ENCODE measurements at regions not wholly inside any gene's neighbourhood (a gene's known extent, or its start where the extent isn't known, plus 50 kb on each side); places are given as distances from the start of the nearest gene placed in this dataset.

GRCh38 chr14:35474323-35474722 is 59.6 kb upstream of the INSM2 start:
- Histone ChIP-seq H3K36me3 (no peaks in the 10 kb centered on the region), H3K27me3 (no peaks in the 10 kb centered on the region), H3K4me3 (no peak overlapping the region), H3K4me1 (no peaks in the 10 kb centered on the region), H3K9me3 (no peaks in the 10 kb centered on the region), H3K27ac (no peak overlapping the region)
- WGBS, 2 donors = 92 to 100% methylated on average over 1 of the region's 1 CpG
- no peak for DNase-seq
- no peak for ATAC-seq (ENCODE audit: low FRiP score in 2 of 2)
- TF ChIP-seq CTCF (IDR thresholded peaks at IDR 0.05) (no peak), POLR2A (IDR thresholded peaks at IDR 0.05) (no peak), POLR2AphosphoS5 (IDR thresholded peaks at IDR 0.05) (no peak), EP300 (IDR thresholded peaks at IDR 0.05) (no peak)

- H3K4me3 ChIP-seq = no peak overlapping the region
- no peaks in the 10 kb centered on the region for H3K4me1 ChIP-seq
- no peak for TF ChIP-seq CTCF (IDR thresholded peaks at IDR 0.05)
- no peak for TF ChIP-seq POLR2AphosphoS5 (IDR thresholded peaks at IDR 0.05)
- TF ChIP-seq POLR2A (IDR thresholded peaks at IDR 0.05) = no peak
- TF ChIP-seq EP300 (IDR thresholded peaks at IDR 0.05) = no peak
- ATAC-seq (ENCODE audit: low FRiP score in 2 of 2) = no peak
- no peak for DNase-seq
- no peaks in the 10 kb centered on the region for H3K9me3 ChIP-seq
- no peaks in the 10 kb centered on the region for H3K27me3 ChIP-seq
- no peaks in the 10 kb centered on the region for H3K36me3 ChIP-seq
- no peak overlapping the region for H3K27ac ChIP-seq
- WGBS, 2 donors = 71 to 78% methylated on average over 7 of the region's 7 CpGs
Observed at GRCh38 chr14:35480119-35480769, 53.7 kb upstream of the INSM2 start.

- Histone ChIP-seq H3K36me3 (no peaks in the 10 kb centered on the region), H3K27me3 (no peaks in the 10 kb centered on the region), H3K27ac (peak overlapping the region in 1 of 4 donors; percentile 46), H3K4me3 (no peak overlapping the region), H3K4me1 (no peaks in the 10 kb centered on the region), H3K9me3 (no peaks in the 10 kb centered on the region)
- no peak for TF ChIP-seq POLR2A (IDR thresholded peaks at IDR 0.05)
- peak in 1 of 4 donors; percentile 18 for TF ChIP-seq EP300 (IDR thresholded peaks at IDR 0.05)
- TF ChIP-seq POLR2AphosphoS5 (IDR thresholded peaks at IDR 0.05) = peak in 1 of 2 donors; percentile 22
- DNase-seq (no peak), ATAC-seq (ENCODE audit: low FRiP score in 2 of 2) (no peak)
- 28 to 33% methylated on average over 1 of the region's 1 CpG for WGBS, 2 donors
Observed at GRCh38 chr14:35482994-35483515, 50.9 kb upstream of the INSM2 start.

All from upper lobe of left lung (tissue), 6 donors.